HG03196 (cell line): ENCODE measurements at regions not wholly inside any gene's neighbourhood (a gene's known extent, or its start where the extent isn't known, plus 50 kb on each side); places are given as distances from the start of the nearest gene placed in this dataset.
"Not testable (repeated sequence)": the region's sequence is repeated elsewhere in the genome, so short reads cannot be mapped to it uniquely, and the experiment has no call there.

Experiments
- ATAC-seq: cut with Tn5 transposase; IDR thresholded peaks from one replicate; pipeline ENCODE4 v1.9.1; 2021; ENCODE audit not compliant: unreplicated experiment

DNA sequence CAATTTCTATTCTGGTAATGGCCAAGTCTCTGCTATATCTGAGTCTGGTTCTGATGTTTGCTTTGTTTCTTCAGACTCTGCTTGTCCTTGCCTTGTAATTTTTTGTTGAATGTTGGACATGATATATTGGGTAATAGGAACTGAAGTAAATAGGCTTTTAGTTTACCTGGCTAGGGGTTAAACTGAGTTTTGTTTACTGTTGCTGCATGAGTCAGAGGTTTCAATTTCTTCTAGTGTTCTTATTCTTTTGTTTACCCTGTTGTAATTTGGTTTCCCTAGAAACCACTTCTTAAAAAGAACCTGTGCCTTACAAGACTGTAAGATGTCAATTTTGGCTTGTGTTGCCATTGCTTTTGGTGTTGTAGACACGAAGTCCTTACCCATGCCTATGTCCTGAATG lies 285.0 kb upstream of the KCNH7 start:
- peak; percentile 62 for ATAC-seq

DNA sequence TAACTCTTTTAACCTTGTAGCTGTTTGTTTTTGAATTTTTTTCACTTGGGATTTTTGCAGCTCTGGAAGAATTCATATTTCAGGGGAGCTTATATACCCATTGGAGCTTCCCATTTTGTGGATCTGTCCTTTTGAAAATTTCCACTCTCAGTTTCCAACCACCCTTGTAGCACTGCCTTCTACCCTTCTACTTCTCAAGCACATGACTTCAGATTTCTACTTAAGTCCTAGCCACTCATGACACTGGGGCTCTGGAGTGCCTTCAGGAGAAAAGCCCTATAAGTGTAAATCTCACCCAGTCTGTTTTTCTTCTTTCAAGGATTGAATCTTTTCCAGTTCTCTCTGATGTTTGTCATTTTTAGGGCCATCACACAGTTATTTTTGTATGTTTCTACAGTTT lies 283.7 kb upstream of the KCNH7 start:
- no peak for ATAC-seq

DNA sequence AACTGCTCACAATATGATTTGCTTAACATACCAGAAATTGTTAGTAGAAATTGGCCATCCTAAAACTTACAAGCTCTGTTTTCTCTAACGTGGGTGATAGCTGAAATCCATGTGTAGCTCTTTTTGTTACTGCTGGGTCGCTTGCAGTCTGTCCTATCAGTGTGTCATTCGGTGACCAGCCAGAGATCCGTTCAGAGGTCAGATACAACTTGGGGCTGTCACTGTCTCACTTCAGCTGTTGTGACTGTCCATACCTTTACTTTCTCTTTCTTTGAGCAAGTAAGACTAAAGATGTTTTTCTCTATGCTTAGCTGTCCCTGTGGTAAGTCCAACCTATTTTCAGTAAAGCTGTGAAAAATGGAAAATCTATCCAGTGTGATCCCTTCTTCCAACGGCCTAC lies 282.9 kb upstream of the KCNH7 start:
- no peak for ATAC-seq

DNA sequence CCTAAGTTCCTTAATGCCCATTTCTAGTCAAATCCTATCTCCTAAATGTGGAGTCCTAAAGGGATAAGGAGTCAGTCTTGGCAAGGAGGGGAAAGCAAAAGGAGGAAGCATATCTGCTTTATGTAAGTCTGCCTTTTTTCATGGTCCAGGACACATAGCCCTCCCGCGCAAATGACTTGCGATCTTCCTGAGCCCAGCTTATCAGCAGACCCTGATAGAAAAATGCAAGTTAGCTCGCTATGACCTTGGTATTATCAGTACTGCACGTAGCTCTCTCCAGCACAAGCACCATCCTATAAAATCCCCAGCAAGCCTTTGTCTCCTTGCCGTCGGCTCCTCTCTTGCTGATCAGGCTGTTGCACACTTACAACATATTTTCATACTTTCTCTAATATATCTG lies 281.4 kb upstream of the KCNH7 start:
- ATAC-seq, result no peak

DNA sequence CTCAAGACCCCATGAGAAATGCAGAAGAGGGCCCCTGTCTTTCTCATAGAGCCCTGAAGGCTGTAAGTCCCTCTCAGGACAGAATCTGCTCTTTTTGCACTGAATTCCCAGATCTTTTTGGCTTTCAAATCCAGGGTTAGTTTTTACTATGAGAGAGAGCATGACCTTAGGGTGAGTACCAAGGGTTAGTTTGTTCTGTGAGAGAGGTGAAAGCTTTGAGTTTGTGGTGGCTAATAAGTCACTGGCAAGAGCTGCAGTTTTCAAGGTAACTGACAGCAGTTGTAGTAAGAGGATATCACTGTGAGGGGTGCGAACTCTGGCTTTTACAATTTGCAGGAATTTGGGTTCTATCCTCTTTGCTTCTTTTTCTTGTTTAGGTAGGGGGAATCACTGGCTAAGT lies 248.4 kb upstream of the KCNH7 start:
- ATAC-seq, result no peak

DNA sequence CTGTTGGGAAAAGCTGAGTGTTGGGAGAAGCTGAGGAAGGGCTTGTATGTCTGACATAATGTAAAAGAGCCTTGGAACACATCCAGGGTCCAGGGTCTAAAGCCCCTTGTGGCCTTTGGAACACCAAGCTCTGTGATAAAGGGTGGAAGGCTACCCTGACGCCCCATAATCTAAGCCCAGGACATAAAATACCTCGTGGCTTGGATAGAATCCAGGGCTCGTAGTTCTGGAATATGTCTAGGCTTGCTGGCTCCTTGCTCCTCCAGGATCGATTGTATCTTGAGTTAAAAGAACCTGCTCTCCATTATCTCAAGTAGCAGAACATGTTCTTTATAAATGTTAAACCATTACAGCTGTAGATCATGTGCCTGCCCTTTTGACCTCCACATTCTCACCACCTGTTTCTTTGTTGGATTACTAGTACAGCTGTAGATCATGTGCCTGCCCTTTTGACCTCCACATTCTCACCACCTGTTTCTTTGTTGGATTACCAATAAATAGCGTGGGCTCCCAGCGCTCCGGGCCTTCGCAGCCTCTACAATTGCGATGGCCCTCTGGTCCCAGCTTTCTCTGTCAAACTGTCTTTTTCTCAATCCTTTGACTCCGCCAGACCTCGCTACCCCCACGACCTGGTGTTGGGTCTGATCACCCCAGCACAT lies 246.9 kb upstream of the KCNH7 start:
- ATAC-seq, result not testable (repeated sequence)

DNA sequence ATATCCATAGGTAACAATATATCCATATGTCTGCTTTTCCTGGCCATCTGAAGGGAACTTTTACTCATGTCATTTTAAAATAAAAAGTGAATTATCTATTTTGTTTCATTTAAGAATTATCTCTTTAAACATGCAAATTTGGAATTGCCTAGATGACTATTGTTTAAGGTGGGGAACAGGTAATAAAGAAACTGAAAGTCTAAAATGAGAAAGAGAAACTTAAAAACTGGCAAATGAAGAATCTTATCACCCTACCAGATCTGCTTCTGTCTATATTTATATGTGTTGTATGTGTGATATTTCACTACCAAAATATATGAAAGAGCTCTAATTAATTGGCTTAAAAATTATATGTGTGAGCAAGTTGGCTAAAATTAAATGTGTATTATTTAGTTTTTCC lies 243.2 kb upstream of the KCNH7 start:
- ATAC-seq, result no peak

DNA sequence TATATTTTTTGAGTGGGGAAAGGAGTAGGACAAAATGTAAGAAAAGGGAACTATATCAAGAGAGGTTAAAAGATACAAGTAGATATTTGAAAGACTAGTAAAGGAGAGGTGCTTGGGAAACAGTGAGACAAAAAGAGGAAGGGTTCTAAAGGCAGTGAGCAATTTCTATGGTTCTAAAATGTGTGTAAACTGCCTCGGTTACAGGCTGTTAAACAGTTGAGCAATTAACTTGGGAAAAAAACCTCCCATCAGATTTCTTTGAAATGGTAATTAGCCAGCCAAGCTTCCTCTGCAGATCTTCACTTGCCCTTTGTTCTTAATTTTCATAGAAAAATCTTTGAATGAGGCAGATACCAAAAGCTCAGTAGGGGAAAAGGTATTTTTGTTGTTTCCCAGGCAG lies 238.7 kb upstream of the KCNH7 start:
- no peak for ATAC-seq

DNA sequence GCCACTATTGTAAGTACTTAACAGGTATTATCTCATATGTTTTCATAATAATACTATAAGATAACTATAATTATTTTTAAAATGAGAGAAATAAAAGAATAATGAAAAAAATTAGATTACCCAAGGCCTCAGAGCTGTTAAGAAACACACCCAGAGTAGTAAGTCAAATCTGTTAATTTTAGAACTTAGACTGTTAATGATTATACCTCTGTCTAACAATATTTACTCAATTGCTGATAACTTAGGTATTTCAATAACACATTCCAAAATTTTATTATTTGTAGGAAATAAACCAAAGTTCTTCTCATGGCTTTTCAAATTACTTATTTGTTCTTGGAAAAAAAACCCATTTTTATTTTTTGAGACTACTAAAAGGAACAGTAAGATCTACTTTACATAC lies 227.5 kb upstream of the KCNH7 start:
- ATAC-seq, result no peak

DNA sequence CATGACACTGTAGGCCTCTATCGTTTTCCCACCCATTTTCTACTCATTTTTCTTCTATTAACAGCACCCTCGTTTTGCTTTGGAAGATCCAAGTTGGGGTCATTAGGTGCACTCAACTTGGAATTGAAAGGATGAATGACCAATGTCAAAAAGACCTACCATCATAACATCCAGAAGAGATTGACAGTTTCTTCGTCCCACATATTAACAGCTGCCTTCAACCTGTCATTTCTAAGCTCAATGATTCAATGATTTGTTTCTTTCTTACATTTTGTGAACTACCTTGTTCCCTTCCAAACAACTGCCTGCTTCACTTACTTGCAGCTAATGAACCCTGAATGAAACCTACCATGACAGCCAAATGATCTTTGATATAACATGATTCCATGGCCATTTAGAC lies 224.0 kb upstream of the KCNH7 start:
- no peak for ATAC-seq

DNA sequence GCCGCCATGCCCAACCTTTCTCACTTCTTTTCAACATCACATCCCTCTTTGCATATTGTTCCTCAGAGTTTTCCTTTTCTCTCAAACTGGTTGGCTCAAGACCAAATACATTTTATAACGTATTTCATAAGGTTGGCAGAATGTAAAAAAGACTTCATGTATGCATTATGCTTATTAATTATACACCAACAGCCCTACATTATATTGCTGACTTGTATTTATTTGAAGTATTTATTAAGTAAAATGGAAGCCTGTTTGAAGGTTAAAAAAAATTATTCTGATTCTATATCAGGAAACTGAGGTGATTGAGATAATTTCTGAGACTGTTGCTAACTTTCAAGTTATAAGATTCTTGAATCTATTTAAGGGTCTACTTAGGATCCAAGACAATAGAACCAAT lies 208.0 kb upstream of the KCNH7 start:
- no peak for ATAC-seq

DNA sequence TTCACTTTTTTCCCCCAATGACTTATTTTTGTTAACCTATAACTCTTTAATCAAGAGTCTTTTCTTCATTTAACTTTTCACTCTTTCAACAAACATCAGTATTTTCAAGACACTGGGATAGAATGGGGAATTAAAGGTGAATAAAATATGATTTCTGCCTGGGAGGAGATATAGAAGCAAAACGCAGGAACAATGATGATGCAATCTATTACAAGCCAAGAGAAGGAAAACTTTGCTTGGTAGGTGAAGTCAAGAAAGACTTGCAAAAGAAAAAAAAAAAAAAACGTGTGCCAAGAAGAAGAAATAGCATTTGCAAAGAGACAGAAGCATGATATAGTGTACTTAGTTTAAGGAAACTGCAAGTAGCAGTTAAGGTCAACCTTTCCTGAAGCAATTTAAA lies 207.3 kb upstream of the KCNH7 start:
- ATAC-seq, result no peak

DNA sequence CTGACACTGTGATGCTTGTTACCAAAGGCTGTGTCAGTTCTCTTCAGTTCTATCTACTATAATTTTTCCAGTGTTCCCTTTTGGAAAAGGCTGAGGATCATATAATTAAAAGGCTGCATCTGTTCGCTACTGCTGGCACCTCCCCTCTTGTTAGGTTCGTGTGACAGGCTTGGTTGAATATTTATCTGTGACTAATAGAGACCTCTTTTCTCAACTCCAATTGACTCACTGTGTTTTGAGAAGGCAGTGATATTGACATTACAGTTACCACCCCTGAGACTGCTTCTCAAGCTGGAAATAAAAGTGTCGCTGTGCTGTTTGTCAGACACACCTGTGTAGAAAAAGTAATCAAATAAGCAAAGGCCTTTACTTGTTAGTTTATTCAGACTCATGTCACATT lies 205.5 kb upstream of the KCNH7 start:
- no peak for ATAC-seq

DNA sequence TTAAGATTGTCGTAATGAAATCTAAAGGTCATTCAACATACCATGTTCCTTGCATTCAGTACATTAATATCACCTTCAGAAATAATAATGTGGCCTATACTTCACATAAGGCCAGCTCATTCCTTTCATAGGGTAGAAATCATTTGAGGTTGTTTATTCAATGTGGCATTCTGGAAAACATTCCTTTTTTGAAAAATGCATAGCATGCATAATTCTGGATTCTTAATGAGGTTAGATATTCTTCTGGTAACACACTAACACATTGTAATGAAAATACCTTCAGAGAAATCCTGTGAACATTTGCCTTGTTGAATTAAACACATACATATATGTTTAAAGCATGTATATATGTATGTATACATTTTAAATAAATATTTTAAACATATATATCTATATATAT lies 204.6 kb upstream of the KCNH7 start:
- ATAC-seq, result no peak

DNA sequence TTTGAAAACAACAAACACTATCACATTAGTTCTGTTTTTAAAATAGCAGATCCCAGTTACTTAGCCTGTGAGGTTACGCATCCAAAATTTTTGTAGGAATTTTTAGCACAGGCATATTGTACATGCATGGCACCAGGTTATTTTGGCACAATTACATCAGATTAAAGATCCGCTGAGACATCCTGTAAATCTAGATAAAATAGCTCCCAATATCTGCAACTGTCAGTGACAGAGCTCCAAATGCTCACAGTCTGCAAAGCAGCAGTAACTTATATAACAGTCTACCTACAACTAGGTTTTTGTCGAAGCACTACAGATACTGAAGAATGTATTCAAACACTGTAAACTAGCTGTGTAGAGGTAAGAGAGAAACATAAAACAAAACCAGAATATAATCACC lies 200.7 kb upstream of the KCNH7 start:
- no peak for ATAC-seq

DNA sequence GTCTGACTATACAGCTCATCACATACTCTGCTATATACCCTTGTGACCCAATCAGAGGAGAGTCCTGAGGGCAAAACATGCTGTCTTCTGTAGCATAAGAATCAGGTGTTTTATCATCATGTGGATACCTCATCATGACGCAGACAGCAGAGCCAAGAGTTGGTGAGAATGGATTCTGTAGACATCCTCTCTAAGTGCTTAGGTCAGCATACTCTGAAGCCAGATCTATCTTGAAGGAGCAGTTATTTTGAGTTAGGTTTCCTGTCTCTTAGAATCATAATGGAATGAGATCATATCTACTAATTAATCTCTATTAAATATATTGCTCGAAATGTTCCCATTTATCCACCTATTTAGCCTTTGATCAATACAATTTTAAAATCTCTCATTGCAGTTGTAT lies 190.2 kb upstream of the KCNH7 start:
- no peak for ATAC-seq

DNA sequence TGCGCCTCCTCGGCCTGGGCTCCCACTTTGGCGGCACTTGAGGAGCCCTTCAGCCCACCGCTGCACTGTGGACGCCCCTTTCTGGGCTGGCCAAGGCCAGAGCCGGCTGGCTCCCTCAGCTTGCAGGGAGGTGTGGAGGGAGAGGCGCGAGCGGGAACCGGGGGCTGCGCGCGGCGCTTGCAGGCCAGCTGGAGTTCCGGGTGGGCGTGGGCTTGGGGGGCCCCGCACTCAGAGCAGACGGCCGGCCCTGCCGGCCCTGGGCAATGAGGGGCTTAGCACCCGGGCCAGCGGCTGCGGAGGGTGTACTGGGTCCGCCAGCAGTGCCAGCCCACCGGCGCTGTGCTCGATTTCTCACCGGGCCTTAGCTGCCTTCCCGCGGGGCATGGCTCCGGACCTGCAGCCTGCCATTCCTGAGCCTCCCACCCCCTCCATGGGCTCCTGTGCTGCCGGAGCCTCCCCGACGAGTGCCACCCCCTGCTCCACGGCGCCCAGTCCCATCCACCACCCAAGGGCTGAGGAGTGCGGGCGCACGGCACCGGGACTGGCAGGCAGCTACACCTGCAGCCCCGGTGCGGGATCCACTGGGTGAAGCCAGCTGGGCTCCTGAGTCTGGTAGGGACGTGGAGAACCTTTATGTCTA lies 187.7 kb upstream of the KCNH7 start:
- not testable (repeated sequence) for ATAC-seq

DNA sequence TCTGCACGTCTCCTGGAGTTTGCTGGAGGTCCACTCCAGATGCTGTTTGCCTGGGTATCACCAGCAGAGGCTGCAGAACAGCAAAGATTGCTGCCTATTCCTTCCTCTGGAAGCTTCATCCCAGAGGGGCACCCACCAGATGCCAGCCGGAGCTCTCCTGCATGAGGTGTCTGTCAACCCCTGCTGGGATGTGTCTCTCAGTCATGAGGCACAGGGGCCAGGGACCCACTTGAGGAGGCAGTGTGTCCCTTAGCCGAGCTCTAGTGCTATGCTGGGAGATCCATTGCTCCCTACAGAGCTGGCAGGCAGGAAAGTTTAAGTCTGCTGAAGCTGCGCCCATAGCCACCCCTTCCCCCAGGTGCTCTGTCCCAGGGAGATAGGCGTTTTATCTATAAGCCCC lies 178.3 kb upstream of the KCNH7 start:
- ATAC-seq, result not testable (repeated sequence)

DNA sequence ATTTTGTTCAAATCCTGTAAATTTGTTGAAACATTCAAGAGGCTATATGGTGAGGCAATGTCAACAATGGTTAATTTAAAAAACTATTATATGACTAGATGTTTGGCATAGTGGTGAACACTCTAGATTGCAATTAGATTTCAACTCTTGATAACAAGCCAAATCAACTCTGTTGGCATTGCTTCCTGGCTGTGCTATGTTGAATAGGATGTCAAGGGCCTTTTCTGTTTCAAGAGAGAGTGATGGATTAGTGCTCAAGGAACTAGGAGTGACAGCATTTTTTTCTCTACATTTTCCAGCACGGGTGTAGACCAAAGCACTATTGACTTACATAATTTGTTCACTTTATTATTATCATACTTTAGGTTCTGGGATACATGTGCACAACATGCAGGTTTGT lies 172.4 kb upstream of the KCNH7 start:
- no peak for ATAC-seq

DNA sequence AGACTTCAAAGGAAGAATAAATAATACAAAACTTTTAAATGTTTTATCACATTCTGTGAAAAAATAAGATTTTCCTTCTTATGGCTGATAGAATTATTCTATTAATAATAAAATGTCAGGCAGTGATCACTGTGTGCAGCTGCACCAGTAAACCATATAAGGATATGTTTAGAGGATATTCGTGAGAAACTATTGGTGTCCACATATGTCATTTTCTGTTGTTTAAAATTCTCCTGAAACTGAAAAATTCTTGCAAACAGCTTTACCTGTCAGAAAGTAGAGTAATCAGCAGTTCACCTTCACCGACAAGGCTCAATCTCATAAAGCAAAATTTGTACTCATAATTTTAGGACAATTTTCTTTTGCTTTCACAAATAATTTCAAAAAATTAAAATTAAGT lies 170.1 kb upstream of the KCNH7 start:
- no peak for ATAC-seq

DNA sequence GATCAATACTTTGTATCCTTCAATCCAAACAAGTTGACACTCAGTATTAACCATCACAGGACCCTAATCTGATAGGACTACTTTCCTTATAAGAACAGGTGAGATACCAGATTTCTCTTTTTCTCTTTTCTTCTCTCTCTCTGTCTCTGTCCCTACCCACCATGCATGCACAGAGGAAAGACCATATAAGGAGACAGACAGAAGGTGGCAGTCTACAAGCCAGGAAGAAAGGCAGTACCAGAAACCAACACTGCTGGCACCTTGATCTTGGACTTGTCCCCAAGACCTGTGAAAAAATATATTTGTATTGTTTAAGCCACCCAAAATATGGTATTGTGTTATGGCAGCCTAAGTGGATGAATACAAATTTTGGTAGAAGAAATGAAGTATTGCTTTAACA lies 156.2 kb upstream of the KCNH7 start:
- no peak for ATAC-seq

DNA sequence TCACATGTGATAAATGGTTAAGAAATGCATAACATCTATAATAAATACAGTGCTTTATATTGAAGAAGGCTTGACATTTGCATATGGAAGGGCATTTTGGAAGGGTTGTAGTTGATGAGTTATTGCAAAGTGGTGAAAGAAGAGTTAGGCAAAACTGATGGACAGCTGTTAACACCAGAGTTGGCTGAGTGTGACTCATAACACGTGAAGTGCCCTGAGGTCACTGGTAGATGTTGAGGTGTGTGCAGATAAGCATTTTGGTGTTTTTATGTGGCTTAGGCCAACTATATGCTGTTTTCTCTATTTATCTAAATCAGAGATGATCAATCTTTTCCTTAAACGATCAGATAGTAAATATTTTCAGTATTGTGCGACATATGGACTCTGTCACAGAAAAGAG lies 154.3 kb upstream of the KCNH7 start:
- ATAC-seq, result no peak

DNA sequence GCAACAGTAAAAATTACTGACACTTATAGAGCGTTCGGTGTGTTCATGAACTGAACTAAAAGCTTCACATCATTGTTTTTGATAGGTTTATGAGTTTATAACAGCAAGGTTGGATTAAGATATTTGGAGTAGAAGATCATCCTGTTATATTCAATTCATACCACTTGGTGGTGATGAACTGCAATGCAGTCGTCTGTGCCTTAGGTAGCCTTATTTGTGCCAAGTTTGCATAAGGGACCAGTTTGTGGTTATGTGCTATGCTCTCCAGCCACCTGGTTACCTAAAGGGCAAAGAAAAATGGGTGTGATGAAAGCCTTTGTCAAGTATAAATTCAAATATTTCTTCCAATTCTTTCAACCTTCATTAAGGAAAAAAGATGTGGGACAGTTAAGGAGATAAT lies 150.9 kb upstream of the KCNH7 start:
- no peak for ATAC-seq
